ENCODE measurements at regions not wholly inside any gene's neighbourhood (a gene's known extent, or its start where the extent isn't known, plus 50 kb on each side); places are given as distances from the start of the nearest gene placed in this dataset.

GRCh38 chr4:29972121-29972520, 748.0 kb upstream of the PCDH7 start:
- no peak for TF ChIP-seq CTCF (IDR thresholded peaks at IDR 0.05)
- no peak for TF ChIP-seq POLR2A (IDR thresholded peaks at IDR 0.05)

Data from adrenal gland (tissue), 5 donors.